Liver (tissue), 3 donors: ENCODE measurements at regions not wholly inside any gene's neighbourhood (a gene's known extent, or its start where the extent isn't known, plus 50 kb on each side); places are given as distances from the start of the nearest gene placed in this dataset.

Experiments
- TAF1 ChIP-seq: conservative IDR thresholded peaks from 2 replicates; pipeline ENCODE4 v1.6.1; 2016; ENCODE audit warnings: antibody characterized with exemption, mild to moderate bottlenecking
- TF ChIP-seq, protein P1 (sequence below): IDR thresholded peaks from 2 replicates; pipeline ENCODE4 v1.6.1; 2016; ENCODE audit warnings: antibody characterized with exemption
- TF ChIP-seq, protein P2 (sequence below): fragments of 150-350 bp; IDR thresholded peaks from 2 replicates; pipeline ENCODE4 v1.5.1; 2017; ENCODE audit warnings: improper control_type of control experiment, low read depth, low read length; ENCODE audit not compliant: missing input control
- TF ChIP-seq, protein P3 (sequence below): IDR thresholded peaks from 2 replicates; pipeline ENCODE4 v1.6.1; 2016; ENCODE audit warnings: antibody characterized with exemption, mild to moderate bottlenecking
- donor health status: healthy.
- donor health status: healthy.

DNA sequence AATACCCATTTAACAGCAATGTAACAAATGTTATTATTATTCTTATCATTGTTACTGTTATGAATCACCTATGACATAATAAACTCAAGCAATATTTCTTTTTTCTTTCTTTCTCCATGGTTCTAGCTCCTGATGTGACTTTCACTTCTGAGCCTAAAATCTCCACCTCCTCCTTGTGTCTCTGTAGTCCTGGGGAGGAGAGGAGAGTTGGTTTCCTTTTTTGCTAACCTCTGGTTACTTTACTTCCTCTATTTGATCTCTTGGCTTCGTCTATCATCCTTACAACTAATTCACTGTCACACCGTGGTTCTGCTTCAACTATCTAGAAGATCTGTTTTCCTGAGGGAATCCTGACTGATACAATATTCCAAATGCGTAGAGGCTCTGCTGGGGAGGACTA lies 456.6 kb downstream of the VRK1 start:
- TF ChIP-seq, protein P1, sequence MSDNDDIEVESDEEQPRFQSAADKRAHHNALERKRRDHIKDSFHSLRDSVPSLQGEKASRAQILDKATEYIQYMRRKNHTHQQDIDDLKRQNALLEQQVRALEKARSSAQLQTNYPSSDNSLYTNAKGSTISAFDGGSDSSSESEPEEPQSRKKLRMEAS, result no peak
- TF ChIP-seq, protein P2, sequence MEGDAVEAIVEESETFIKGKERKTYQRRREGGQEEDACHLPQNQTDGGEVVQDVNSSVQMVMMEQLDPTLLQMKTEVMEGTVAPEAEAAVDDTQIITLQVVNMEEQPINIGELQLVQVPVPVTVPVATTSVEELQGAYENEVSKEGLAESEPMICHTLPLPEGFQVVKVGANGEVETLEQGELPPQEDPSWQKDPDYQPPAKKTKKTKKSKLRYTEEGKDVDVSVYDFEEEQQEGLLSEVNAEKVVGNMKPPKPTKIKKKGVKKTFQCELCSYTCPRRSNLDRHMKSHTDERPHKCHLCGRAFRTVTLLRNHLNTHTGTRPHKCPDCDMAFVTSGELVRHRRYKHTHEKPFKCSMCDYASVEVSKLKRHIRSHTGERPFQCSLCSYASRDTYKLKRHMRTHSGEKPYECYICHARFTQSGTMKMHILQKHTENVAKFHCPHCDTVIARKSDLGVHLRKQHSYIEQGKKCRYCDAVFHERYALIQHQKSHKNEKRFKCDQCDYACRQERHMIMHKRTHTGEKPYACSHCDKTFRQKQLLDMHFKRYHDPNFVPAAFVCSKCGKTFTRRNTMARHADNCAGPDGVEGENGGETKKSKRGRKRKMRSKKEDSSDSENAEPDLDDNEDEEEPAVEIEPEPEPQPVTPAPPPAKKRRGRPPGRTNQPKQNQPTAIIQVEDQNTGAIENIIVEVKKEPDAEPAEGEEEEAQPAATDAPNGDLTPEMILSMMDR, result no peak
- TF ChIP-seq, protein P3, sequence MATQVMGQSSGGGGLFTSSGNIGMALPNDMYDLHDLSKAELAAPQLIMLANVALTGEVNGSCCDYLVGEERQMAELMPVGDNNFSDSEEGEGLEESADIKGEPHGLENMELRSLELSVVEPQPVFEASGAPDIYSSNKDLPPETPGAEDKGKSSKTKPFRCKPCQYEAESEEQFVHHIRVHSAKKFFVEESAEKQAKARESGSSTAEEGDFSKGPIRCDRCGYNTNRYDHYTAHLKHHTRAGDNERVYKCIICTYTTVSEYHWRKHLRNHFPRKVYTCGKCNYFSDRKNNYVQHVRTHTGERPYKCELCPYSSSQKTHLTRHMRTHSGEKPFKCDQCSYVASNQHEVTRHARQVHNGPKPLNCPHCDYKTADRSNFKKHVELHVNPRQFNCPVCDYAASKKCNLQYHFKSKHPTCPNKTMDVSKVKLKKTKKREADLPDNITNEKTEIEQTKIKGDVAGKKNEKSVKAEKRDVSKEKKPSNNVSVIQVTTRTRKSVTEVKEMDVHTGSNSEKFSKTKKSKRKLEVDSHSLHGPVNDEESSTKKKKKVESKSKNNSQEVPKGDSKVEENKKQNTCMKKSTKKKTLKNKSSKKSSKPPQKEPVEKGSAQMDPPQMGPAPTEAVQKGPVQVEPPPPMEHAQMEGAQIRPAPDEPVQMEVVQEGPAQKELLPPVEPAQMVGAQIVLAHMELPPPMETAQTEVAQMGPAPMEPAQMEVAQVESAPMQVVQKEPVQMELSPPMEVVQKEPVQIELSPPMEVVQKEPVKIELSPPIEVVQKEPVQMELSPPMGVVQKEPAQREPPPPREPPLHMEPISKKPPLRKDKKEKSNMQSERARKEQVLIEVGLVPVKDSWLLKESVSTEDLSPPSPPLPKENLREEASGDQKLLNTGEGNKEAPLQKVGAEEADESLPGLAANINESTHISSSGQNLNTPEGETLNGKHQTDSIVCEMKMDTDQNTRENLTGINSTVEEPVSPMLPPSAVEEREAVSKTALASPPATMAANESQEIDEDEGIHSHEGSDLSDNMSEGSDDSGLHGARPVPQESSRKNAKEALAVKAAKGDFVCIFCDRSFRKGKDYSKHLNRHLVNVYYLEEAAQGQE, result no peak
- no peak for TF ChIP-seq TAF1
